HG03159 (cell line): ENCODE measurements at regions not wholly inside any gene's neighbourhood (a gene's known extent, or its start where the extent isn't known, plus 50 kb on each side); places are given as distances from the start of the nearest gene placed in this dataset.

Experiments
- ATAC-seq: cut with Tn5 transposase; IDR thresholded peaks from one replicate; pipeline ENCODE4 v1.9.1; 2021; ENCODE audit warnings: mild to moderate bottlenecking, moderate library complexity; ENCODE audit not compliant: unreplicated experiment

- ATAC-seq, result no peak
Observed at GRCh38 chr4:125681240-125681639, 366.5 kb downstream of the FAT4 start.

GRCh38 chr4:125682730-125683129 lies 368.0 kb downstream of the FAT4 start:
- no peak for ATAC-seq

DNA sequence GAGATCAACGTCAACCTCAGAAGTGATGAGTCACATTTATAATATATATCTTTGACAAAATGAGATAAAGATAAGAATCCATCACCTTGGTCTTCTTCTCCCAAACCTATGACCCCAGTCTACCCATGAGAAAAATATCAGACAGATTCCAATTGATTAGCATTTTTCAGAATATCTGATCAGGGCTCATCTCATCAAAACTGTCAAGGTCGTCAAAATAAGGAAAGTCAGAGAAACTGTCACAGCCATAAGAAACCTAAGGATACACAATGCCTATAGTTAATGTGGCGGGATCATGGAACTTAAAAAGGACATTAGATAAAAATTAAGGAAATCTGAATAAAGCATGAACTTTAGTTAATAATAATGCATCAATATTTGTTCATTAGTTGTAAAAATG lies 374.1 kb downstream of the FAT4 start:
- no peak for ATAC-seq

DNA sequence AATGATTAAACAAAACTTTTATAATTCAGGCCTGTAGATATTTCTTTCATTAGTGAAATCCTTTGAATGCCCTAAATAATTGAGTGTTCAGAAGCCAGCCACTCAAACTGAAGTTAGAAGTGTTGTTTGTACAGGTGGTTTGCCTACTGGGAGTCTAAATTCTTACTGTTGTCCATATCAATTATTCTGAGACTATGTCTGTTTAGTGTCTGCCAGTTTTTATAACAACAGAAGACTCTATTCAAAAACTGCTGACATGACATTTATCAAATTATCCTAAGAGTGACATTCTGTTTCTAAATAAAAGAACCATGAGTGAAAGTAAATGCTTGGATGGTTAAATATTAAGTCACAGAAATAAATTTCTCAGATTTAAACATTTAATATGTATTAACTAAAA lies 375.1 kb downstream of the FAT4 start:
- ATAC-seq, result no peak

GRCh38 chr4:125693228-125693627 lies 378.5 kb downstream of the FAT4 start:
- ATAC-seq, result no peak

- no peak for ATAC-seq
Observed at GRCh38 chr4:125702406-125702805, 387.7 kb downstream of the FAT4 start.

DNA sequence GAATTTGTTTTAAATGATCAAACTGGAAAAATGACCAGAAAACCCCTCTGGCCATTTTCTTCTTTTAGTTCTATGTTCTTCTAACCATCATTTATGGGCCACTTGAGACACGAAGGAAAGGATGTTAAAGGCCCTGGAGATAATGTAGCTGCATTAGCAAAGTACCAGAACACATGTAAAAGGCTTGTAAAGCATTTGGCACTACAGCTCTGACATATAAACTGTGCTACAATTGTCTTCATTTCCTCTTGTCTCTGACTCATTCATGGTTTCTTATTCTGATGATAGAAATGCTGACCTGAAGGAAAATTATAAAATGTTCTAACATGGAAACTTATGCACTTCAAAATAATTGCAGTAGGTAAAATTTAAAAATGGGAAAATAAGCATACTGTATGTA lies 388.7 kb downstream of the FAT4 start:
- no peak for ATAC-seq

DNA sequence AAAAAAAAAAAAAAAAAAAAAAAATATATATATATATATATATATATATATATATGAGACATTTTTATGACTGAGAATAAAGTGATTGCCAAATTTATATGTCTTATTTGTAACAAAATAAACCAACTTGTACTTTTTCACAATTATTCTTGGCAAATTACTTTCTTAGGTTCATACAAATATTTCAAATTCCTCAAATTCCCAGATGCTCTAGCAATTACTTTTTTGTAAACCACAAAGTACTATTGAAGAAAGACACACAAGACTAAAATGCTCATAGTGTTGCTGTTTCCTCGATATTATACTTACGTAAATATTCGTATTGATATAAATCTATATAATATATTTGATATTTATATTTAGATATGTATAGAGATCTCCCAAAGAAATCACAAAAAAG lies 390.0 kb downstream of the FAT4 start:
- no peak for ATAC-seq

DNA sequence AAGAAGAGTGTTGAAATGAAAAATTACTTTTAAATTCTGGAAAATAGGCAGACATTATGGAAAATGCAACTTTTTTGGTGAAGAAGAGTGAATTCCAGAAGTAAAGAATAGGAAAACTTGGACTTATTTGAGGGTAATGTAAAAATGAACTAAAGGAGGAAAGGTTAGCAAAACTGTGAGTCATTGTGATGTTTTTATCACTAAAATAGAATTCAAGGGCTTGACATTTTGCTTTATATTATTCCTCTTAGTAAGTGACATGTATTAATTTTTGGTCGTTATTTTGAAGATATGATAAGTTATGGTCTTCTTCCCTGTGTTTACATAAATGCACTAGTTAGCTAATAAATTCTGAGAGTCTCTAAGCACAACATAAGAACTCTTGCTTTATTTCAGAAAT lies 390.9 kb downstream of the FAT4 start:
- ATAC-seq, result no peak

- no peak for ATAC-seq
Observed at GRCh38 chr4:125707397-125707796, 392.6 kb downstream of the FAT4 start.

DNA sequence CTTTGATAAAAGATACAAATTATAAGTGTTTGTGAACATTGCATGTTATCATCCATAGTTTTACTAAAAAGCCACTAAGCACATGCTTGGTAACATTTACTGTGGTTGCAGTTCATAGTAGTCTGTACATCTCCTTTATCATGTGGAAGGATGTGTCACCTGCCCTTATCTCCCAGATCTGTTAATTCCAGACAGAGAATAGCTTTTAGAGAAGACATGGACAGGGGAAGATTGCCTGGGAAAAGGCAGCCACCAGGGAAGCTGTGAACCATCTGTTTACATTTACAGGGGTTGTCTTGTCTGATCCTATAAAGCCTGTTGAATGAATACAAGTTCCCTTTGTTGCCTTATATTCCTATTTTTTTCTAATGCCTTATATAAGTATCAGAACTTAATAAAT lies 396.0 kb downstream of the FAT4 start:
- ATAC-seq, result no peak

DNA sequence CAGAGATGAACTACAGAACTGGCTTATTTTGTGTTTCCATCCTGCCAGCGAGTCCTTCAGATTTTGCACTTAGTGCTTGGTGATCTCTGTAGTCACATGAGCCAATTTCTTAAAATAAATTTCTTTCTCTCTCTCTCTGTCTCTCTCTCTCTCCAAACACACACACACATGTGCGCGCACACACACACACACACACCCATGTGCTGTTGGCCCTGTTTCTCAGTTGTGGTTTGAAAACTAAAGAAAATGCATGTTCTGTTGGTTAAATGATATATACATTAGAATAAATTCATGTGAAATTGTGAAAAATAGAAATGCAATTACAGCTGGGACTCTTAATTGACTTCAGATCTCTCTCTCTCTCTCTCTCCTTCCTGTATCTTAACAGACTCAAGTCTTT lies 399.3 kb downstream of the FAT4 start:
- ATAC-seq, result no peak

- ATAC-seq, result no peak
Observed at GRCh38 chr4:125714845-125715244, 400.1 kb downstream of the FAT4 start.

DNA sequence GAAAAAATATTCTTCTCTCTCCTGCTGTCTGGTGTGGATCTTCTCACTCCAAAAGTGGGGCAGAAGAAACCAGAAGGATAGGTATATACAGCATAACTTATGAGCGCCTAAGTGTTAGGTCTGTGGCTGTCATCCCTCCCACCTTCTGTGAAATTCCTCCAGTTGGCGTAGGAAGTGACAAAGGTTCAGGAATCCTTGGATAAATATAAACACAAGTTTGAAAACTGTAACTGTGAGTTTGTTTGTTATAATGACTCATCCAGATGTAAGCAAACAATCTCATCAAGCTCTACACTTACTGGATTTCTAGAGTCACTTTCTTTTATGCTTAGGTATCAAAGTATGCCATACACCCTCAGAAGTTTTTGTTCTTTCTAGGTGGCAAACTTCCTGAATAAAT lies 405.2 kb downstream of the FAT4 start:
- ATAC-seq, result no peak

DNA sequence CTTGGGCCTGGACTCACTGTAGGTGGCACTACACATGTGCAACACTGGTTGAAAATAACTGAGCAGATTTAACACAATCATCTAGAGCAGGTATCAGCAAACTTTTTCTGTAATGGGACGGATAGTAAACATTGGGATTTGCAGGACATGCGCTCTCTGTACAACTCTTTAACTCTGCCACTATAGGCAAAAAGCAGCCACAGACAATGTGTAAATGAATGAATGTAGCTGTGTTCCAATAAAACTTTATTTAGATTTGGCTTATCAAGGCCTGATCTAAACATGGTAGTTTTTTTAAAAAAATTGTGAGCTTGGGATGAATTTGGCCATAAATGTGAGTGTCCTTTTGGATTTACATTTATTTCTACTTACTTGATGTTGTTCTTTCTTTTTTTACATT lies 407.3 kb downstream of the FAT4 start:
- no peak for ATAC-seq

GRCh38 chr4:125725957-125726525 lies 411.3 kb downstream of the FAT4 start:
- no peak for ATAC-seq

DNA sequence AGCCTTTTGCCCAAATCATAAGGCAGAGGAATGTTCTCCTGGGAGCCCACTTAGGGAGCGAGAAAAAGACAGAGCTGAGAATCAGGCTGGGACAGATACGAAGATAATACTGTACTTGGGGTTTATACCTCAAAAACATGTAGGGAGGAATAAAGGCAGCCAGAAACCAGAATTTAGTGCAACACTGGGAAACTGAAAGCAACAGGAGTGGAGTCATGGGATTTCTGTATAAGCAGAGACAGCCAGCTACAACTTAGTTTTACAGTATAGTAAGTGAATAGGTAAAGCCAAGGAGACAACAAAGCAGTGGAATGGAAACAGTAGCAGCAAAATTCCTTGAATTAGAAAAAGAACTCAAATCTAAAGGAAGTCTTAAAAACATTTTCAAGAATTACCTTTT lies 413.2 kb downstream of the FAT4 start:
- no peak for ATAC-seq

GRCh38 chr4:125728568-125728967 lies 413.8 kb downstream of the FAT4 start:
- no peak for ATAC-seq

DNA sequence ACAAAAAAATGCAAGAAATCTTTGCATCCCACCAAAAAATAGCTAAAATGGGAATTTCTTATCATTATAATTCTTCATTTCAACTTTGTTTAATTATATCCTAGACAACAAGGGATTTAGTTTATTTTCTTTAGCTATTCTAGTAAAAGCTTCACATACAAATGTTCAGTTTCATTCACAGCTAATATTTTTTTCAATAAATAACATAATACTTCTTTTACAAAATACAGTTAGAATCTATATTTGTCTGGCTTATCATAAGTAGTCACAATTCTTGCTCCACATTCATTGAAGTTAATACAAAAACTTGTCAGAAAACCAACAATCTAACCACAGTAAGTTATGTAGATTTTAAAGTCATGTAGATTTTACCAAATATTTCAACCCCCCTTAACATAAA lies 414.4 kb downstream of the FAT4 start:
- no peak for ATAC-seq

GRCh38 chr4:125732632-125733031 lies 417.9 kb downstream of the FAT4 start:
- no peak for ATAC-seq

DNA sequence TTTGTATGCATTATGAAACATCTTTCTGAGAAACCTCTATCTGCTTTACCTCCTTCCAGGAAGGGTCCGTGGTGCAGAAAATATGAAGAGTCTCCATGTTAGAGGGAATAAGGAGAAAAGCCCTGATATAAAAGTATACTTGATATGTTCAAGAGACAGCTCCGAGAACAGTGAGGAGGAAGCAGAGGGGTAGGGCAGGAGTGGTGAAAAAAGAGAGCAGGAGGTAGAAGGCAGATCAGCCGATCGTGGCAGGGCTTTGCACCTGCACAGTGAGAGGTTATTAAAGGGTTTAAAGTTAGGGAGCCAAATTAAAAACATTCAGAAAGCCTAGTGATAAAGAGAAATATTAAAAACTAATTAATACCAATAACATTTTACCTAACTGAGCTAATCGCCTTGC lies 419.7 kb downstream of the FAT4 start:
- ATAC-seq, result no peak

GRCh38 chr4:125735102-125735501 lies 420.3 kb downstream of the FAT4 start:
- no peak for ATAC-seq

GRCh38 chr4:125736057-125736456 lies 421.3 kb downstream of the FAT4 start:
- ATAC-seq, result no peak

DNA sequence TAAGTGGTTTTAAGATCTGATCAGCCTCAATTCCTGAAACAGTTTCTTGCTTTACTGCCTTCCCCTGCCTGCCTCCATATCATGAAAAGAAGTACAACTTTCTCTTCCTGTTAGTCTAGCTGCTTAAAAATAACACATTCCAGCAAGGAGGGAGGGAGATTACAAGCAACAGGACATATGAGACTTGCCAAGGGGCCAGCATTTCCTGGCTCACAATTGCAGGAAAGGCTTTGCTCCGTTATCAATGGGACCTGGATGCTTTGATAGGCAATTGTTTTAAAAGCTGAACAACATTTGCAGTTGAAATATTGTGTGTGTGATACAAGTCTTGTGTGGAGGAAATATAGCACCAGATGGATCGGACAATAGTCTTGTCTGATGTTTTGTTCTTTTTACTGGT lies 425.0 kb downstream of the FAT4 start:
- no peak for ATAC-seq
